ENCODE measurements at regions not wholly inside any gene's neighbourhood (a gene's known extent, or its start where the extent isn't known, plus 50 kb on each side); places are given as distances from the start of the nearest gene placed in this dataset.

DNA sequence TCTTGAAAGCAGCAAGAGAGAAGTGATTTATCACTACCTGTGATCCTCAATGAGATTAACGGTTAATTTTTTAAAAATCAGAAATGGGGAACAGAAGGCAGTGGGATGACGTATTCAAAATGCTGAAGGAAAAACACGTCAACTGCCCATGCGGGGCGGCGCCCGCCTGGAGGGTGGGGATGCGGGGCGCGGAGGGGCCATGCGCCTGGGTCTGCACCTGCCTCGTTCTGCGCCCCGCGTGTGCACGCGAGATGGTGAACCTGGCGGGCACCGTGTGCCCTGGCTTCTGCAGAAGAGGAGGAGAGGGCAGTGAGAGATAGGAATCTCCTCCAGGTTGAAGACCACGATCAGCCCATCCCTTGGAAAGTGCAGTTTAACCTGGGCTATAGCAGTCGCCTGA, 79.3 kb upstream of the ZNF32 start:
- H3K9ac ChIP-seq (ENCODE audit: control insufficient read depth, extremely low read depth, insufficient read depth, low read length) = no peak overlapping the region
- no peaks in the 10 kb centered on the region for H3K9me3 ChIP-seq (ENCODE audit: control insufficient read depth, low read depth, low read length)
- no peak overlapping the region for H3K27ac ChIP-seq (ENCODE audit: control insufficient read depth, insufficient read depth, low read length)
- no peaks in the 10 kb centered on the region for H3K79me2 ChIP-seq (ENCODE audit: control insufficient read depth, insufficient read depth, low read length)
- DNase-seq (ENCODE audit: low read depth, low spot score) (no peak), FAIRE-seq (no peak)
- TF ChIP-seq, protein P1, sequence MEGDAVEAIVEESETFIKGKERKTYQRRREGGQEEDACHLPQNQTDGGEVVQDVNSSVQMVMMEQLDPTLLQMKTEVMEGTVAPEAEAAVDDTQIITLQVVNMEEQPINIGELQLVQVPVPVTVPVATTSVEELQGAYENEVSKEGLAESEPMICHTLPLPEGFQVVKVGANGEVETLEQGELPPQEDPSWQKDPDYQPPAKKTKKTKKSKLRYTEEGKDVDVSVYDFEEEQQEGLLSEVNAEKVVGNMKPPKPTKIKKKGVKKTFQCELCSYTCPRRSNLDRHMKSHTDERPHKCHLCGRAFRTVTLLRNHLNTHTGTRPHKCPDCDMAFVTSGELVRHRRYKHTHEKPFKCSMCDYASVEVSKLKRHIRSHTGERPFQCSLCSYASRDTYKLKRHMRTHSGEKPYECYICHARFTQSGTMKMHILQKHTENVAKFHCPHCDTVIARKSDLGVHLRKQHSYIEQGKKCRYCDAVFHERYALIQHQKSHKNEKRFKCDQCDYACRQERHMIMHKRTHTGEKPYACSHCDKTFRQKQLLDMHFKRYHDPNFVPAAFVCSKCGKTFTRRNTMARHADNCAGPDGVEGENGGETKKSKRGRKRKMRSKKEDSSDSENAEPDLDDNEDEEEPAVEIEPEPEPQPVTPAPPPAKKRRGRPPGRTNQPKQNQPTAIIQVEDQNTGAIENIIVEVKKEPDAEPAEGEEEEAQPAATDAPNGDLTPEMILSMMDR (optimal IDR thresholded peaks at IDR 0.05 in 1 of 3, IDR thresholded peaks at IDR 0.05 in 1 of 3, conservative IDR thresholded peaks at IDR 0.05 in 1 of 3; ENCODE audit: extremely low read depth in 1 of 3, insufficient read depth in 2 of 3, low read length in 3 of 3) = no peak
- no peak for TF ChIP-seq EZH2 (IDR thresholded peaks at IDR 0.05; ENCODE audit: low read length)
- no peaks in the 10 kb centered on the region for H4K20me1 ChIP-seq (ENCODE audit: control insufficient read depth, extremely low read depth, insufficient read depth, low read length)
- no peak overlapping the region for H3K4me2 ChIP-seq (ENCODE audit: control insufficient read depth, extremely low read depth, insufficient read depth, low read depth, low read length)
- dilution Hi-C loops (cut with MboI; ENCODE audit: extremely low pct_ligation_motif_present, low sequenced_read_pairs) = no loop called here
- no peaks in the 10 kb centered on the region for H3K9me1 ChIP-seq (ENCODE audit: control insufficient read depth, extremely low read depth, insufficient read depth, low read length)
- H3K4me3 ChIP-seq (ENCODE audit: control insufficient read depth in 2 of 3, extremely low read depth in 1 of 3, insufficient read depth in 2 of 3, low read depth in 1 of 3, low read length in 3 of 3) = no peak overlapping the region
- H3K36me3 ChIP-seq (ENCODE audit: control insufficient read depth in 2 of 2, extremely low read depth in 1 of 2, insufficient read depth in 2 of 2, low read length in 2 of 2) = no peaks in the 10 kb centered on the region
- H3K27me3 ChIP-seq (ENCODE audit: control insufficient read depth, extremely low read depth, insufficient read depth, low read length) = no peaks in the 10 kb centered on the region
- H2AFZ ChIP-seq (ENCODE audit: control insufficient read depth, low read length) = no peak overlapping the region
- H3K4me1 ChIP-seq (ENCODE audit: control insufficient read depth, extremely low read depth, insufficient read depth, low read length) = no peaks in the 10 kb centered on the region

DNA sequence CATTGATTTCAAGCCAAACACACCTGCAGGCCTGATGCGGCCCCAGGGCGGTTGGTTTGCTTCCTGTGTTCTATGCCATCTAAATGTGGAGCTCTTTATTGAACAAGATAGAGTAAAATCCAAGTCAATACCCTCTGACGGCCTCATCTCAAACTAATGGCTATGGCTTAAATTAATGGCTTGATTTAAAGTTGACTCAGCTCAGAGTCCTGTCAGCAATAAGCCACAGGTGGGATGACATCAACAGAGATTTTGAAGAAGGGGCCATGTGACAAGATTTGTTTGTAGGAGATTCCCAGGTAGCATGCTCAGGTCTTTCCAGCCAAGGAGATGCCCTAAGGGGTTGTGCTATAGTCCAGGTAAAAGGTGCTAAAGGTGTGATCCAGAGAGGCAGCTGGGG, 66.7 kb upstream of the ZNF32 start:
- FAIRE-seq = no peak
- H3K27me3 ChIP-seq (ENCODE audit: control insufficient read depth, extremely low read depth, insufficient read depth, low read length) = no peaks in the 10 kb centered on the region
- H3K9me1 ChIP-seq (ENCODE audit: control insufficient read depth, extremely low read depth, insufficient read depth, low read length) = no peaks in the 10 kb centered on the region
- no peak for DNase-seq (ENCODE audit: low read depth, low spot score)
- H3K4me2 ChIP-seq (ENCODE audit: control insufficient read depth, extremely low read depth, insufficient read depth, low read depth, low read length) = no peak overlapping the region
- TF ChIP-seq, protein P1 (optimal IDR thresholded peaks at IDR 0.05 in 1 of 3, IDR thresholded peaks at IDR 0.05 in 1 of 3, conservative IDR thresholded peaks at IDR 0.05 in 1 of 3; ENCODE audit: extremely low read depth in 1 of 3, insufficient read depth in 2 of 3, low read length in 3 of 3) = no peak
- TF ChIP-seq EZH2 (IDR thresholded peaks at IDR 0.05; ENCODE audit: low read length) = no peak
- no peaks in the 10 kb centered on the region for H4K20me1 ChIP-seq (ENCODE audit: control insufficient read depth, extremely low read depth, insufficient read depth, low read length)
- H3K27ac ChIP-seq (ENCODE audit: control insufficient read depth, insufficient read depth, low read length) = no peak overlapping the region
- no peaks in the 10 kb centered on the region for H3K36me3 ChIP-seq (ENCODE audit: control insufficient read depth in 2 of 2, extremely low read depth in 1 of 2, insufficient read depth in 2 of 2, low read length in 2 of 2)
- no peak overlapping the region for H2AFZ ChIP-seq (ENCODE audit: control insufficient read depth, low read length)
- dilution Hi-C loops (cut with MboI; ENCODE audit: extremely low pct_ligation_motif_present, low sequenced_read_pairs) = no loop called here
- no peak overlapping the region for H3K4me3 ChIP-seq (ENCODE audit: control insufficient read depth in 2 of 3, extremely low read depth in 1 of 3, insufficient read depth in 2 of 3, low read depth in 1 of 3, low read length in 3 of 3)
- H3K9me3 ChIP-seq (ENCODE audit: control insufficient read depth, low read depth, low read length) = no peaks in the 10 kb centered on the region
- H3K4me1 ChIP-seq (ENCODE audit: control insufficient read depth, extremely low read depth, insufficient read depth, low read length) = no peaks in the 10 kb centered on the region
- H3K79me2 ChIP-seq (ENCODE audit: control insufficient read depth, insufficient read depth, low read length) = no peaks in the 10 kb centered on the region
- H3K9ac ChIP-seq (ENCODE audit: control insufficient read depth, extremely low read depth, insufficient read depth, low read length) = no peak overlapping the region
